ENCODE measurements at regions not wholly inside any gene's neighbourhood (a gene's known extent, or its start where the extent isn't known, plus 50 kb on each side); places are given as distances from the start of the nearest gene placed in this dataset.

- intact Hi-C loops (cut with DNase I), result no loop called here
- DNase-seq (no peak), ATAC-seq (no peak)
- no peaks in the 10 kb centered on the region for H3K27me3 ChIP-seq (ENCODE audit: low read depth)
- no peaks in the 10 kb centered on the region for H3K9me3 ChIP-seq
- no peaks in the 10 kb centered on the region for H3K4me1 ChIP-seq
- no peaks in the 10 kb centered on the region for H3K36me3 ChIP-seq
- H3K4me3 ChIP-seq, result no peak overlapping the region
- TF ChIP-seq CTCF (IDR thresholded peaks at IDR 0.05), result no peak
- no peak overlapping the region for H3K27ac ChIP-seq
Measured at GRCh38 chr20:56842056-56842455, 212.9 kb downstream of the TFAP2C start.

GRCh38 chr20:56843386-56843785 lies 214.3 kb downstream of the TFAP2C start:
- Histone ChIP-seq H3K4me1 (no peaks in the 10 kb centered on the region), H3K9me3 (no peaks in the 10 kb centered on the region), H3K27me3 (ENCODE audit: low read depth) (peaks cover under 1% of the 10 kb centered on the region), H3K27ac (no peak overlapping the region), H3K36me3 (no peaks in the 10 kb centered on the region), H3K4me3 (no peak overlapping the region)
- intact Hi-C loops (cut with DNase I), result no loop called here
- no peak for TF ChIP-seq CTCF (IDR thresholded peaks at IDR 0.05)
- peak; percentile 78 for DNase-seq
- peak; percentile 81 to 85 for ATAC-seq

GRCh38 chr20:56843817-56844216 lies 214.7 kb downstream of the TFAP2C start:
- Histone ChIP-seq H3K4me3 (no peak overlapping the region), H3K27me3 (ENCODE audit: low read depth) (peaks cover 4% of the 10 kb centered on the region), H3K9me3 (no peaks in the 10 kb centered on the region), H3K4me1 (no peaks in the 10 kb centered on the region), H3K36me3 (no peaks in the 10 kb centered on the region), H3K27ac (no peak overlapping the region)
- no peak for TF ChIP-seq CTCF (IDR thresholded peaks at IDR 0.05)
- DNase-seq (no peak), ATAC-seq (no peak)
- intact Hi-C loops (cut with DNase I), result no loop called here

DNA sequence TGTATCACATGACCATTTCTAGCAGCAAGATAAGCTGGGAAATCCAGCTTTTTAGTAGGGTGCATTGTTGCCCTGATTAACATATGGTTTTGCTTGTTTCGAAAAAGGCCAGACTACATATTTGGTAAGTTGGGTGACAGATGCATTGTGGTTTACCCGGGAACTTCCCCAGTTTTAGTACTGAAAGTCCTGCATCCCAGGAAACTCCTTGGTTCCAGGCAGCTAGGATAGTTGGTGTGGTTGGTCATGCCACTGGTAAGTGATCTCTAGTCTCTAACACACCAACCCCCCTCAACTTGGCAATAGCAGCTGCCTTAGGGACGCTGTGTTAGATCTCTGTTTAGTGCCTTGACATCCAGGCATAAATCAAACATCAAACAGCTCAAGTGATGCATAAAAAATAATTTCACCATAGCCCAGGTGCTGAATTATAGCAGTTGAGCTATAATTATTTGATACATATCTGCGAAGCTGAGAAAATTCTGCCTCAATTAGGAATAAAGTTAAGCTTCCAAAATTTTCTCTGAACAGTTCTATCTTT lies 216.5 kb downstream of the TFAP2C start:
- H3K27ac ChIP-seq, result no peak overlapping the region
- H3K9me3 ChIP-seq, result no peaks in the 10 kb centered on the region
- peaks cover 4% of the 10 kb centered on the region for H3K27me3 ChIP-seq (ENCODE audit: low read depth)
- H3K4me1 ChIP-seq, result no peaks in the 10 kb centered on the region
- no peak overlapping the region for H3K4me3 ChIP-seq
- no peak for TF ChIP-seq CTCF (IDR thresholded peaks at IDR 0.05)
- ATAC-seq (no peak), DNase-seq (no peak)
- intact Hi-C loops (cut with DNase I), result no loop called here
- no peaks in the 10 kb centered on the region for H3K36me3 ChIP-seq

DNA sequence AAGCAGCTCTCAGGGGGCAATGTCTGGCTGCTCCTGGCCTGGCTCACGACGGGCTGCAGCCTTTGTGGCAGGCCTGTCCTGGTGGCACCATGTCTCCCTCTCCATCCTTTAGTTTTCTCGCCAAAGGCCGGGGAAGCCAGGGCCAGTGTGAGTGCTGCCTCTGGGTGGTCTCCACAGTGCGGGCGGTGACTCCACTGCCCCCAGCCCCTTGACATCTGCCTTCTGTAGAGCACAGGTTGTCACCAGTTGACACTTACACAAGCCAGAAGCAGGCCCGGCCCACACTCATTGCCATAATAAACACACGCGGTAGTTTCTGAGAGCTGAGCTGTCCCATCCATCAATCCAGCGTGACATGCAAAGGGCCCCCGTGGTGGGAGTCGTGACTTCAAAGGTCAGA lies 219.5 kb downstream of the TFAP2C start:
- intact Hi-C loops (cut with DNase I), result no loop called here
- Histone ChIP-seq H3K36me3 (no peaks in the 10 kb centered on the region), H3K27ac (no peak overlapping the region), H3K9me3 (no peaks in the 10 kb centered on the region), H3K27me3 (ENCODE audit: low read depth) (peaks cover 4% of the 10 kb centered on the region), H3K4me1 (no peaks in the 10 kb centered on the region), H3K4me3 (no peak overlapping the region)
- TF ChIP-seq CTCF (IDR thresholded peaks at IDR 0.05), result no peak
- DNase-seq (no peak), ATAC-seq (no peak)

GRCh38 chr20:56851552-56851951 lies 222.4 kb downstream of the TFAP2C start:
- DNase-seq (no peak), ATAC-seq (no peak)
- intact Hi-C loops (cut with DNase I), result no loop called here
- peaks cover 4% of the 10 kb centered on the region for H3K27me3 ChIP-seq (ENCODE audit: low read depth)
- TF ChIP-seq CTCF (IDR thresholded peaks at IDR 0.05), result no peak
- H3K36me3 ChIP-seq, result no peaks in the 10 kb centered on the region
- H3K4me1 ChIP-seq, result no peaks in the 10 kb centered on the region
- H3K9me3 ChIP-seq, result no peaks in the 10 kb centered on the region
- H3K4me3 ChIP-seq, result no peak overlapping the region
- no peak overlapping the region for H3K27ac ChIP-seq

Data from lower lobe of right lung (tissue), 2 donors.